HCT116 (cell line): ENCODE measurements at regions not wholly inside any gene's neighbourhood (a gene's known extent, or its start where the extent isn't known, plus 50 kb on each side); places are given as distances from the start of the nearest gene placed in this dataset.

Experiments used
- ATAC-seq: fragments of 200-7000 bp; cut with Tn5 transposase; 2 replicates; pipeline ENCODE4 v1.9.1; 2020; ENCODE audit warnings: mild to moderate bottlenecking, moderate library complexity
- BruUV-seq: library from RNA; stranded (reverse); fragments of 400-500 nt; replicated peaks from 2 replicates; lab custom pipeline; 2021; lab: Mats Ljungman, UMichigan
- CTCF ChIA-PET: fragments of 300-600 bp; sonication (Branson Sonifier 250); formaldehyde crosslinking; loops from one replicate; lab custom pipeline; 2021; ENCODE audit warnings: antibody characterized with exemption; lab: Charles Lee
- POLR2A ChIA-PET: fragments of 300-600, 350-600 bp; sonication (Branson Sonifier 250); formaldehyde crosslinking; loops from one replicate; lab custom pipeline; 2021; ENCODE audit warnings: antibody characterized with exemption; lab: Charles Lee
- RAD21 ChIA-PET, 2 experiments: fragments of 300-600 bp; sonication (Branson Sonifier 250); formaldehyde crosslinking; loops; one replicate each; lab custom pipeline; 2023; ENCODE audit warnings: low total read pairs in 2 of 2; ENCODE audit not compliant: uncharacterized antibody in 2 of 2, unreplicated experiment in 2 of 2, low non-redundant PET in 1 of 2; lab: Charles Lee
- DNase-seq: peaks from one replicate; pipeline ENCODE4 v3.0.0-alpha.2; 2010; ENCODE audit warnings: low read depth, low spot score
- H2AFZ ChIP-seq: fragments of 200-600 bp; shearing (Covaris generic), sonication (generic); 2 replicates; pipeline ENCODE4 v1.6.1; 2017; ENCODE audit warnings: low read depth, mixed run types, mixed read lengths, antibody characterized with exemption, low read length; ENCODE audit not compliant: poor library complexity, severe bottlenecking
- H3K27ac ChIP-seq: 2 replicates; pipeline ENCODE4 v1.5.1; 2012; ENCODE audit warnings: low read depth, low read length
- H3K27me3 ChIP-seq: fragments of 200-600 bp; sonication (generic); 2 replicates; pipeline ENCODE4 v1.6.1; 2016; ENCODE audit warnings: mixed run types, low read length, mixed read lengths; ENCODE audit not compliant: insufficient read depth
- H3K36me3 ChIP-seq, 2 experiments: fragments of 200-500 bp in 1 of 2; fragments of 200-600 bp in 1 of 2; sonication (Bioruptor generic) in 1 of 2; sonication (generic) in 1 of 2; 2 replicates each; pipeline versions ENCODE4 v1.5.1 to v1.6.1; 2014 to 2016; ENCODE audit warnings: low read length in 2 of 2, inconsistent platforms in 1 of 2, mixed read lengths in 1 of 2, mixed run types in 1 of 2; ENCODE audit not compliant: insufficient read depth in 2 of 2, control insufficient read depth in 1 of 2
- H3K4me1 ChIP-seq, 2 experiments: fragments of 200-600 bp in 1 of 2; sonication (generic) in 1 of 2; 2 replicates each; pipeline versions ENCODE4 v1.5.1 to v1.6.1; 2012 to 2017; ENCODE audit warnings: low read length in 2 of 2, inconsistent platforms in 1 of 2, mild to moderate bottlenecking in 1 of 2, mixed read lengths in 1 of 2, mixed run types in 1 of 2, moderate library complexity in 1 of 2; ENCODE audit not compliant: insufficient read depth in 2 of 2, control insufficient read depth in 1 of 2
- H3K4me2 ChIP-seq: fragments of 200-600 bp; sonication (generic); 2 replicates; pipeline ENCODE4 v1.6.1; 2017; ENCODE audit warnings: mixed run types, low read length, mixed read lengths
- H3K4me3 ChIP-seq, 2 experiments: fragments of 200-600 bp in 1 of 2; sonication (generic) in 1 of 2; replicated peaks in 1 of 2; 2 replicates each; pipeline ENCODE4 v1.5.1; 2011 to 2016; ENCODE audit warnings: low read length in 2 of 2, control low read depth in 1 of 2, low read depth in 1 of 2, mild to moderate bottlenecking in 1 of 2, mixed read lengths in 1 of 2, mixed run types in 1 of 2
- H3K79me2 ChIP-seq: fragments of 200-600 bp; sonication (generic); 2 replicates; pipeline ENCODE4 v1.6.1; 2017; ENCODE audit warnings: mild to moderate bottlenecking, mixed run types, low read length, moderate library complexity, mixed read lengths; ENCODE audit not compliant: insufficient read depth
- H3K9ac ChIP-seq: fragments of 200-600 bp; sonication (generic); 2 replicates; pipeline ENCODE4 v1.6.1; 2016; ENCODE audit warnings: low read length, mixed read lengths
- H3K9me2 ChIP-seq: fragments of 200-600 bp; sonication (generic), shearing (Covaris generic); 2 replicates; pipeline ENCODE4 v1.6.1; 2017; ENCODE audit warnings: mixed run types, mild to moderate bottlenecking, moderate library complexity; ENCODE audit not compliant: insufficient read depth
- H3K9me3 ChIP-seq, 2 experiments: fragments of 200-500 bp in 1 of 2; fragments of 200-600 bp in 1 of 2; sonication (Bioruptor generic) in 1 of 2; sonication (generic) in 1 of 2; 2 replicates each; pipeline ENCODE4 v1.6.1; 2014 to 2017; ENCODE audit warnings: low read length in 2 of 2, mixed read lengths in 2 of 2, inconsistent platforms in 1 of 2, low read depth in 1 of 2, mild to moderate bottlenecking in 1 of 2, mixed run types in 1 of 2, moderate library complexity in 1 of 2; ENCODE audit not compliant: control insufficient read depth in 1 of 2, insufficient read depth in 1 of 2
- H4K20me1 ChIP-seq: fragments of 200-600 bp; sonication (generic), shearing (Covaris generic); 2 replicates; pipeline ENCODE4 v1.6.1; 2017; ENCODE audit warnings: mixed run types, mild to moderate bottlenecking, moderate library complexity; ENCODE audit not compliant: insufficient read depth
- ATF3 ChIP-seq: IDR thresholded peaks from 2 replicates; pipeline ENCODE4 v1.6.1; 2012
- CEBPB ChIP-seq: IDR thresholded peaks from 2 replicates; pipeline ENCODE4 v1.6.1; 2012; ENCODE audit warnings: low read depth
- CTCF ChIP-seq, 3 experiments: fragments of 200-600 bp in 1 of 3; sonication (generic) in 1 of 3; IDR thresholded peaks in 2 of 3; conservative IDR thresholded peaks in 1 of 3; 2 replicates each; pipeline ENCODE4 v1.5.1; 2012 to 2017; ENCODE audit warnings: low read depth in 2 of 3, low read length in 2 of 3, antibody characterized with exemption in 1 of 3, borderline replicate concordance in 1 of 3, control low read depth in 1 of 3, mild to moderate bottlenecking in 1 of 3, mixed read lengths in 1 of 3, mixed run types in 1 of 3, moderate library complexity in 1 of 3; ENCODE audit not compliant: insufficient read depth in 1 of 3
- EZH2phosphoT487 ChIP-seq: fragments of 200-600 bp; IDR thresholded peaks from 2 replicates; pipeline ENCODE4 v1.6.1; 2018; ENCODE audit warnings: antibody characterized with exemption, borderline replicate concordance
- POLR2A ChIP-seq: IDR thresholded peaks from 2 replicates; pipeline ENCODE4 v1.7.0; 2011; ENCODE audit warnings: borderline replicate concordance; ENCODE audit not compliant: insufficient read depth, insufficient read length; ENCODE audit errors: extremely low read depth
- POLR2AphosphoS5 ChIP-seq: IDR thresholded peaks from 2 replicates; pipeline ENCODE4 v1.6.1; 2011; ENCODE audit warnings: mild to moderate bottlenecking, low read depth, low read length, moderate library complexity
- REST ChIP-seq: IDR thresholded peaks from 2 replicates; pipeline ENCODE4 v1.6.1; 2012; ENCODE audit warnings: low read depth
- YY1 ChIP-seq: IDR thresholded peaks from 2 replicates; pipeline ENCODE4 v1.6.1; 2011; ENCODE audit warnings: low read length, low read depth, moderate library complexity, mild to moderate bottlenecking; ENCODE audit not compliant: insufficient replicate concordance; ENCODE audit errors: extremely low read depth
- ZNF274 ChIP-seq: fragments of 200-500 bp; sonication (Bioruptor generic); IDR thresholded peaks from 2 replicates; pipeline ENCODE4 v1.6.1; 2014; ENCODE audit warnings: mild to moderate bottlenecking, low read depth, low read length, inconsistent platforms
- intact Hi-C: fragments of 100-400 bp; cut with micrococcal nuclease; formaldehyde crosslinking; loops from 2 replicates; pipeline ENCODE4 v1.10.0; 2022

GRCh38 chr9:118630931-118631595 lies 738.2 kb downstream of the BRINP1 start:
- Histone ChIP-seq H3K27ac (no peak overlapping the region), H3K4me3 (no peak overlapping the region), H3K4me1 (no peaks in the 10 kb centered on the region), H2AFZ (no peak overlapping the region), H3K9ac (no peak overlapping the region), H4K20me1 (no peaks in the 10 kb centered on the region), H3K79me2 (no peaks in the 10 kb centered on the region), H3K27me3 (no peaks in the 10 kb centered on the region), H3K9me3 (peaks cover 0 to 4% of the 10 kb centered on the region in 2 experiments; a peak in 2 of 4 replicates), H3K4me2 (no peak overlapping the region), H3K9me2 (no peaks in the 10 kb centered on the region), H3K36me3 (no peaks in the 10 kb centered on the region)
- DNase-seq (no peak), ATAC-seq (no peak)
- intact Hi-C loops: no loop called here
- RAD21 ChIA-PET: no interaction called here
- POLR2A ChIA-PET: no interaction called here
- TF ChIP-seq YY1 (no peak), POLR2A (no peak), POLR2AphosphoS5 (no peak), ATF3 (no peak), CEBPB (no peak), EZH2phosphoT487 (no peak), REST (no peak), CTCF (IDR thresholded peaks at IDR 0.05 in 2 of 3, conservative IDR thresholded peaks at IDR 0.05 in 1 of 3; ENCODE audit: borderline replicate concordance in 1 of 3, insufficient read depth in 1 of 3, low read depth in 2 of 3, low read length in 2 of 3) (no peak), ZNF274 (no peak)
- no TSS peak for BruUV-seq
- CTCF ChIA-PET: no interaction called here
